ENCODE measurements at regions not wholly inside any gene's neighbourhood (a gene's known extent, or its start where the extent isn't known, plus 50 kb on each side); places are given as distances from the start of the nearest gene placed in this dataset.

DNA sequence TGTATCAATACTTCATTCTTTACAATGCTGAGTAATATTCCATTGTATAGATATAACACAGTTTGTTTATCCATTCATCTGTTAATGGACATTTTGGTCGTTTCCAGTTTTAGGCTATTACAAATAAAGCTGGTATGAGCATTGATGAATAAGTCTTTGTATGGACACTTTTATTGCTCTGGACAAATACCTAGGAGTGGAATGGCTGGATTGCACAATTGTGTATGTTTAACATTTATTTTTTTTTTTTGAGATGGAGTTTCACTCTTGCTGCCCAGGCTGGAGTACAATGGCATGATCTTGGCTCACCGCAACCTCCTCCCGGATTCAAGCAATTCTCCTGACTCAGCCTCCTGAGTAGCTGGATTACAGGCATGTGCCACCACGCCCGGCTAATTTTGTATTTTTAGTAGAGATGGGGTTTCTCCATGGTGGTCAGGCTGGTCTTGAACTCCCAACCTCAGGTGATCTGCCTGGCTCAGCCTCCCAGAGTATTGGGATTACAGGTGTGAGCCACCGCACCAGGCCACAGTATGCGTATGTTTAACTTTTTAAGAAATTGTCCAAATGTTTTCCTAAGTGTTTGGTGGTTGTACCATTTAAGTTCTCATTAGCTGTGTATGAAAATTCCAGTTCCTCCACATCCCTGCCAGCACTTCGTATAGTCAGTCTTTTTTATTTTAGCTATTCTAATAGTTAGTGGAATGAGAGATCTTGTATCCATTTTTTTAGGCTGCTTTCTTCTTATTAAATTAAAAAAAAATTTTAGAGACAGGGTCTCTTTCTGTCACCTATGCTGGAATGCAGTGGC lies 194.9 kb upstream of the HAAO start:
- Histone ChIP-seq H3K9me2 (ENCODE audit: insufficient read depth) (no peaks in the 10 kb centered on the region), H3F3A (ENCODE audit: insufficient read depth, low read depth) (peaks cover 38% of the 10 kb centered on the region), H3K79me2 (ENCODE audit: low read depth) (no peaks in the 10 kb centered on the region), H3K36me3 (ENCODE audit: low read depth) (no peaks in the 10 kb centered on the region), H3K4me1 (replicated peaks; ENCODE audit: insufficient read depth) (peaks cover 25% of the 10 kb centered on the region), H4K20me1 (ENCODE audit: insufficient read depth) (no peaks in the 10 kb centered on the region), H3K4me2 (peak overlapping the region; percentile 18), H2AFZ (no peak overlapping the region), H3K4me3 (no peak overlapping the region), H3K9me3 (ENCODE audit: insufficient read depth, low read depth) (no peaks in the 10 kb centered on the region), H3K27ac (peak overlapping the region; percentile 72), H3K27me3 (ENCODE audit: insufficient read depth, low read depth) (no peaks in the 10 kb centered on the region)
- BruUV-seq (replicated peaks): no TSS peak
- ChIA-PET POLR2A (ENCODE audit: unreplicated experiment) (interaction anchor here (0.6 kb wide), 1 partner anchor 97 kb away, joined by 3 read pairs; no protein-coding TSS in a partner anchor), CTCF (no interaction called here)
- TF ChIP-seq CTCF (conservative IDR thresholded peaks at IDR 0.05): no peak
- TF ChIP-seq EZH2 (IDR thresholded peaks at IDR 0.05; ENCODE audit: low read depth): no peak
- intact Hi-C loops (cut with micrococcal nuclease; ENCODE audit: unreplicated experiment): no loop called here
- peak; percentile 23 to 98 for DNase-seq

DNA sequence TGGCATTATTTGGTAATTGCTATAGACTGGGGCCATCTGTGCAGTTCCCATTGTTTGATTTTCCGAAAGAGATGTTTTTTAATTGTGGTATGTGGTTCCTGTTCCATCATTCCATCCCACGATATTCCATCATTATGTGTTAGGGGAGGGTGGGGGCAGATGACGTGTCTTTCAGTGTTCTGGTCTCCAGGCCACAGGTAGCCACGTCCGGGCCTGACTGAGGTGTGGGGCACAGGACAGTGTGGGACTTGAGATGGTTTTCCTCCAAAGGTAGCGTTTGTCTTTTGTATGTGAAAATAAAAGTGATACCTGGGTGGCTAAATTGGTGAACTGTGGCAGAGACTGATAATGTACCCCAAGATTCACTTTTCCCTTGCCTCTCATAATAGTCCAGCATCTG lies 192.2 kb upstream of the HAAO start:
- ChIA-PET CTCF (no interaction called here), POLR2A (ENCODE audit: unreplicated experiment) (no interaction called here)
- H3K4me2 ChIP-seq: no peak overlapping the region
- H3K27ac ChIP-seq: no peak overlapping the region
- H2AFZ ChIP-seq: no peak overlapping the region
- intact Hi-C loops (cut with micrococcal nuclease; ENCODE audit: unreplicated experiment): no loop called here
- peaks cover 38% of the 10 kb centered on the region for H3F3A ChIP-seq (ENCODE audit: insufficient read depth, low read depth)
- no TSS peak for BruUV-seq (replicated peaks)
- H3K9me3 ChIP-seq (ENCODE audit: insufficient read depth, low read depth): no peaks in the 10 kb centered on the region
- DNase-seq: no peak
- no peaks in the 10 kb centered on the region for H4K20me1 ChIP-seq (ENCODE audit: insufficient read depth)
- TF ChIP-seq EZH2 (IDR thresholded peaks at IDR 0.05; ENCODE audit: low read depth): no peak
- no peak for TF ChIP-seq CTCF (conservative IDR thresholded peaks at IDR 0.05)
- peaks cover 25% of the 10 kb centered on the region for H3K4me1 ChIP-seq (replicated peaks; ENCODE audit: insufficient read depth)
- no peaks in the 10 kb centered on the region for H3K27me3 ChIP-seq (ENCODE audit: insufficient read depth, low read depth)
- H3K9me2 ChIP-seq (ENCODE audit: insufficient read depth): no peaks in the 10 kb centered on the region
- no peaks in the 10 kb centered on the region for H3K79me2 ChIP-seq (ENCODE audit: low read depth)
- H3K36me3 ChIP-seq (ENCODE audit: low read depth): no peaks in the 10 kb centered on the region
- no peak overlapping the region for H3K4me3 ChIP-seq

GRCh38 chr2:42984081-42984480 lies 191.7 kb upstream of the HAAO start:
- Histone ChIP-seq H4K20me1 (ENCODE audit: insufficient read depth) (no peaks in the 10 kb centered on the region), H3K4me1 (replicated peaks; ENCODE audit: insufficient read depth) (peaks cover 25% of the 10 kb centered on the region), H3K36me3 (ENCODE audit: low read depth) (no peaks in the 10 kb centered on the region), H3K27ac (no peak overlapping the region), H3K79me2 (ENCODE audit: low read depth) (no peaks in the 10 kb centered on the region), H3K4me3 (no peak overlapping the region), H3K27me3 (ENCODE audit: insufficient read depth, low read depth) (no peaks in the 10 kb centered on the region), H3K4me2 (no peak overlapping the region), H3K9me2 (ENCODE audit: insufficient read depth) (no peaks in the 10 kb centered on the region), H2AFZ (no peak overlapping the region), H3K9me3 (ENCODE audit: insufficient read depth, low read depth) (no peaks in the 10 kb centered on the region), H3F3A (ENCODE audit: insufficient read depth, low read depth) (peaks cover 38% of the 10 kb centered on the region)
- ChIA-PET POLR2A (ENCODE audit: unreplicated experiment) (no interaction called here), CTCF (no interaction called here)
- TF ChIP-seq EZH2 (IDR thresholded peaks at IDR 0.05; ENCODE audit: low read depth) (no peak), CTCF (conservative IDR thresholded peaks at IDR 0.05) (no peak)
- BruUV-seq (replicated peaks): no TSS peak
- no peak for DNase-seq
- intact Hi-C loops (cut with micrococcal nuclease; ENCODE audit: unreplicated experiment): no loop called here

Measured in PC-9 (cell line).